GM21528 (cell line): ENCODE measurements at regions not wholly inside any gene's neighbourhood (a gene's known extent, or its start where the extent isn't known, plus 50 kb on each side); places are given as distances from the start of the nearest gene placed in this dataset.
"Not testable (repeated sequence)": the region's sequence is repeated elsewhere in the genome, so short reads cannot be mapped to it uniquely, and the experiment has no call there.

Experiments
- ATAC-seq: cut with Tn5 transposase; IDR thresholded peaks from one replicate; pipeline ENCODE4 v1.9.1; 2021; ENCODE audit warnings: mild to moderate bottlenecking, moderate library complexity; ENCODE audit not compliant: unreplicated experiment, low FRiP score

DNA sequence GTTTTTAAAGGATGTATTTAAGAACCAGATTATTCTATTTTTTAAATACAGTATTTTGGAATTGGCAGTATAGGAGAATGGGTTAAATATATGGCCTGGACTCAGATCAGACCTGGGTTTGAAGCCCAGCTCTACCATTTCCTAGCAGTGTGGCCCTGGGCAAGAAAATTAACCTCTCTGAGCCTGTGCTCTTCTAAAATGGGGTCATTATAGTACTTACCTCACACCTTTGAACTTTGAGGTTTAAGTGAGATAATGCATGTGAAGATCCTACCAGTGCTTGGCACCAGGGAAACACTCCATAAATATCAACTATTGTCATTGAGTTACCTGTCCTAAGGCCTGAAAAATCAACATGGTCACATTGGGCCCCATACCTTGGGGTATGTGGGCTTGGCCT lies 93.4 kb upstream of the WSB1 start:
- no peak for ATAC-seq

DNA sequence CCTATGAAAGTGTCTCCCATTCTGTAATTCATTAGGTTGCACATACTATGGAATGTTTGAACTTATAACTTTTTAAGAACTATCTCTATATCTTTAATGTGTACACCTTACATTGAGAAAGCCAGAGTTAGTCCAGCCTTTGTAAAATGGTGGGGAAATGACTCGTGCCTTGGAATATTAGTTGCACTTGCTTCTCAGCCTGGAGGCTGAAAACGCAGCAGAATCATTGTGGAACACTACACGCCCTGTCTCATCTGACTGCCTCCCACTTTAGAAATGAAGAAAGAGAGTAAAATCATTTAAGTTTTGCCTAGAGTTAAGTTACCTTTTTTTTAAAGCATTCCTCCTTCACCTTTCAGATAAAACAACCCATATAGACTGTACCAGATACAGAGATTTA lies 90.7 kb upstream of the WSB1 start:
- ATAC-seq = no peak

DNA sequence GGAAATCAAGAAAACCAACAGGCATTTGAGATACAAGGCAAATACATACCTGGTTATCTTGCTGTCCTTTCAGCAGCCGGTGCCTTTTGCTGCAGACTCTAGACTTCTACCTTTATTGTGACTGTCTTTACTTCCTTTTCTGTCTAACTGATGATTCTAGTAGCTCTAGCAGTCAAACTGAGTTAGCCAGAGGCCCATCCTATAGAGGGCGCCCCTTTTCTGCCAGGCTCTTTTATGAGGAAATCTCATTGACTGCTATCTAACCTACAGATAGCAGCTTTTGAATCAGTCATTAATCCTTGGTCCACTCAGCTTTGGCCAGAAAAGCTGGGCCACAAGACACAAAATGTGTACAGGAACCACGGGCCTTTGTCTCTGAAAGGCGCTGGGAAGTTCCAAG lies 87.5 kb upstream of the WSB1 start:
- no peak for ATAC-seq

DNA sequence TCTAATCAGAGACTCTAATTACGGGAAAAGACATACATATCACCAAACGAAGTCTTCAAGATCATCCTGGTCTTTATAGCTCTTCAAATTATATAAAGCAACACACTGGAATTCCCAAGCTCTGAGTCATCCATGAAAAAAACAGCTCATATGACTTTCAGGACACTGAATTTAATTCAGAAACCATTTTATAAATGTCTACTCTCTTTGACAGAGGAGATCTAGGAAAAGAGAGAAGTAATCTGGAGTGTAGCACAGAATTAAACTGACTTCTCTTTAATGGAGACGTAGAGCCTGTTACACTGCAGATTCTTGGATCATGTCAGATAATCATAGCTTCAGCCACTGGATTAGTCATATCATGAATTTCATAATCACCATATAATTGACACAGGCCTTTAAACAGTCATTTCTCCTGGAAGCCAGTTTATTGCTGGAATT lies 86.8 kb upstream of the WSB1 start:
- ATAC-seq = no peak

DNA sequence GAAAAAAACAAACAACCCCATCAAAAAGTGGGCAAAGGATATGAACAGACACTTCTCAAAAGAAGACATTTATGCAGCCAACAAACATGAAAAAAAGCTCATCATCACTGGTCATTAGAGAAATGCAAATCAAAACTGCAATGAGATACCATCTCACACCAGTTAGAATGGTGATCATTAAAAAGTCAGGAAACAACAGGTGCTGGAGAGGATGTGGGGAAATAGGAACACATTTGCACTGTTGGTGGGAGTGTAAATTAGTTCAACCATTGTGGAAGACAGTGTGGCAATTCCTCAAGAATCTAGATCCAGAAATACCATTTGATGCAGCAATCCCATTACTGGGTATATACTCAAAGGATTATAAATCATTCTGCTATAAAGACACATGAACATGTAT lies 85.5 kb upstream of the WSB1 start:
- ATAC-seq = not testable (repeated sequence)

DNA sequence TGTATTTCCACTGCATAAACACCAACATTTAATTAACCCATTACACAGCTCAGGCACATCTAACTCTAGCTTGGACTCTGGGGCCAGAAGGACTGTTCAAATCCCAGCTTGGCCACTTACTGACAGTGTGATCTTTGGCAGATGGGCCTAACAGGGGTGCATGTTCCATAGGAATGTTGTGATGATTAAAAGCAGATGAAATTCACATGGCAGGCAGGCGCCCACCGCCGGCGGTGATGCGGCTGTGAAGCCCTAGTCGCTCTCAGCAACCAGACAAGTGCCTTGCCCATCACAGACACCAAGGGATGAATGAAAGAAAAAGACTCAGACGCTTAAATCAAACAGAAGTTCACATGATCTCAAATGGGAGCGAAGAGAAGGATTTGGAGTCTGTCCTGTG lies 84.6 kb upstream of the WSB1 start:
- ATAC-seq = no peak

DNA sequence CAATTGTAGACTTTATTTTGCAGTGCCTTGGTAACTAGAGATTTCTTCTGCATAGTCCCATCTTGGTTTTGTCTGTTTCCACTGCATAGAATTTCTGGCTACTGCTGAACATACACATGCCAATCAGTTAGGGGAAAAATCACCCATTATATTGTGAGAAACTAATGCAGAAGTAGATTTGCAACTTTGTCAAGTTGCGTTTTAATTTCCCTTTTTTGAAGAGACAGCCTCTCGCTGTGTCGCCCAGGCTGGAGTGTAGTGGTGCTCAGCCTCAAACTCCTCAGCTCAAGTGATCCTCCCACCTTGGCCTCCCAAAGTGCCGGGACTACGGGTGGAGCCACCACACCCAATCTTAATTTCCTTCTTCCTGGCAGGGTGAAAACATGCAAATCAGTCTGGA lies 83.1 kb upstream of the WSB1 start:
- not testable (repeated sequence) for ATAC-seq

DNA sequence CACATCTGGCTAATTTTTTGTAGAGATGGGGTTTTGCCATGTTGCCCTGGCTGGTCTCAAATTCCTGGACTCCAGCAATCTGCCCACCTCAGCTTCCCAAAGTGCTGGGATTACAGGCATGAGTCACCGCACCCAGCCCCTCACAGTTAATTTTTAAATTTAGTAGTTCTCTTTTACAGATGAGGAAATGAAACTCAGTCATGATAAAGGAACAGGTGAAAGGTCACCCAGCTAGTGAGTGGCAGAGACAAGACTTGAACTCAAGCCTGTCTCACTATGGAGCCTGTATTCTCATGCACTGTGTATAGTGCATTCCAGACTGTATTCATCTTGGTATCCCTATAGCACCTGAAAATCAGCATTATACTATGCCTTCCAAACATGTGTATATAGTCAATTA lies 77.1 kb upstream of the WSB1 start:
- no peak for ATAC-seq

DNA sequence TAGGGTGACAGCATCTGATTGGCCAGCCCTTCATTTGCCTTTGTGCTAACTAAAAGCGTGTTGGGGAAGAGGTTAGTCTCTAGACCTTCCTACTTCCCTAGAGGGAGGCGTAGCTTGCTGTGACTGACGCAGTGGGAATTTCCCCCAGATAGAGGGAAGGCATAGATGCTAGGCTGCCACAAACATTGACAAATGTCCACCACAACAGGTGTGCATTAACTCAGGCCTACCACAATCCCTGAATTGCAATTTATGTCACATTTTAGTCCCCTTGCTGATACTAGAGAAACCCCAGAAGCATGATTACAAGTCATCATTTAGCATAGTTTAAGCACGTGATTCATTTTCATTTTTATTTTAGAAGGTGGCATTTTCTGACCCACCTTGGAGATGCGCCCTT lies 76.3 kb upstream of the WSB1 start:
- ATAC-seq = peak; percentile 76

DNA sequence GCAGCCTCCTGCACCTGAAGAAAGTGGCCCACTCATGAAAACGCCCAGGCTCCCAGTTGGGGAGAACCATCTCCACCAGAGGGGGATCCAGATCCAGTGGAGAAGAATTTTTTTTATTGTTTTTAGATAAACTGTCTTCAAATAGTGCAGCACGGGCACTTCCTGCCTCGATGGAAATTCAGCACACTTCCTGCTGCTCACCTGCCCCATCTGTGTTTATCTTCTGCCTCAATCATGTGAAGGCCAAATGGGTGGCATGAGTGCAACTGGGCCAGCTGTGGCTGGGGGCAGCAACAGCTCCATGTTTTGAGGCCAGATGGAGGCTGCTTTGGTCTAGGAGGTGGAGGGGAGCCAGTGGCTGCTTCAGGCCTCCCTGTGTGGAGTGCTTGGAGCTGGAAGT lies 75.9 kb upstream of the WSB1 start:
- ATAC-seq = peak; percentile 1

DNA sequence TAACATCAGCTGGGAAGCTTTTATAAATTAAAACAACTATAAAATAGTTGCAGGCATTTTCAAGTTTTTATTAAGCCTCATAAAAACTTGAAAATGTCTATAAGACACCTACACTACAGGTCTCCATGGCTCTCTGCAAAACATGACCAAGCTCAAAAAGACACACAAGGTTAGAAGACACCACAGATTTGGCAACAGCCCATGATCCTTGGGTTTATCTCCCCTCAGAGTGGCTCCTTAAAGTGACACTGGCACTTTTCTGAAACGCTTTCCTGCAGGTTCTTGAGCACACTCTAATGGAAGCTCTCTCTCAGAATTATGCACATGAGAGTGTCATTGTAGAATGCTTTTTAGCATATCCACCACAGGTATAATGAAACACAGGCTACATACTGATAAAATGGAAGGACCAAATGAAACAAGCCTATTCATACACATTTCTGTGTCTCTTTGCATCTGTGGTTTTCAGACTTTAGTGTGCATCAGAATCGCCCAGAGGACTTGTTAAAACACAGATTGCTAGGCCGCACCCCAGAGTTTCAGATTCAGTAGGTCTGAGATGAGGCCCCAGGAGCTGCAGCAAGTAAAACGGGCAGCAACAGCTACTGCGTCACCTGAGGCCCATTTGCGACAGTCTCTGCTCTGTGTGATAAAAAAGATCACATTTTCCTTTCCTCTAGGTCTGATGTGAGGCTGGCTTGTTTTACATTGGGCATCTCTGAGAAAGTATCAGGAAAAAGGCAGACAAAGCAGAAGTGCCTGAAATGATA lies 75.0 kb upstream of the WSB1 start:
- ATAC-seq = peak; percentile 63

DNA sequence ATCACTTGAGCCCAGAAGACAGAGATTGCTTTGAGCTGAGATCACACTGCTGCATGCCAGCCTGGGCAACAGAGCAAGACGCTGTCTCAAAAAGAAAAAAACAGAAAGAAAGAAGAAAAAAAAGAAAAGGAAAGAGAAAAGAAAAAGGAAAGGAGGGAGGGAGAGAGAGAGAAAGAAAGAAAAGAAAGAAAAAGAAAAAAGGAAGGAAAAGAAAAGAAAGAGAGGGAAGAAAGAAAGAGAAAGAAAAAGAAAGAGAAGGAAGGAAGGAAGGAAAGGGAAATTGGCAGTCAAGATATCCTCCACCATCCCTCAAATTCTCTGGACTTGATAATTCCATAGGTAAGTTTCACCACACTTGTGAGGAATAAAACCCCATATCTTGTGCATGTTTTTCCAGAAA lies 71.4 kb upstream of the WSB1 start:
- no peak for ATAC-seq

DNA sequence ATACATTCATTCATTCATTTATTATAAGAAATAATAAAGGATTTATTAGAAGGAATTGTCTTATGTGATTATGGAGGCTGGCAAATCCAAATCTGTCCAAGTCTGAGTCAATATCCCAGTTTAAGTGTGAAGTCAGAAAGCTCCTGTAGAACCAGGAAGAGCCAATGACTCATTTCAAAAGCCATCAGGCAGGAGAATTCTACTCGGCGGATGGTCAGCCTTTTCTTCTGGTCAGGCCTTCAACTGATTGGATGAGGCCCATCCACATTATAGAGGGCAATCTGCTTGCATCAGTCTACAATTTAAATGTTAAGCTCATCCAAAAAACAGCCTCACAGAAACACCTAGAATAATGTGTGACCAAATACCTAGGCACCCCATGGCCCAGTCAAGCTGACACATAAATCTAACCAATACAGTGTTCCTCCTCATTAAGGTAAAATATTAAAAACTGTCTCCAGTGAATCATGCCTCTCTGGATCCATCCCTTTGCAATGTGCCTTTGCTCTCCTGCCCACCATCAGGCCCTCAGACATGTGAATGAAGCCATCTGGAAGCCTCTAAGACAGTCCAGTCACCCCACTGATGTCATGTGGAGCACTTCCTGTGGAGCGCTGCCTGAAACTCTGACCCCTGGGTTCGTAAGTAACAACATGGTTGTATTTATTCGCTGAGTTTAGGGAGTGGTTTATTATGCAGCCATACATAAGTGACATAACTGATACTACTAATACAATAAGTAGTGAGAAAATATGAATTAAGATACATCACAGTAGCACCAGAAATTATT lies 69.2 kb upstream of the WSB1 start:
- no peak for ATAC-seq

DNA sequence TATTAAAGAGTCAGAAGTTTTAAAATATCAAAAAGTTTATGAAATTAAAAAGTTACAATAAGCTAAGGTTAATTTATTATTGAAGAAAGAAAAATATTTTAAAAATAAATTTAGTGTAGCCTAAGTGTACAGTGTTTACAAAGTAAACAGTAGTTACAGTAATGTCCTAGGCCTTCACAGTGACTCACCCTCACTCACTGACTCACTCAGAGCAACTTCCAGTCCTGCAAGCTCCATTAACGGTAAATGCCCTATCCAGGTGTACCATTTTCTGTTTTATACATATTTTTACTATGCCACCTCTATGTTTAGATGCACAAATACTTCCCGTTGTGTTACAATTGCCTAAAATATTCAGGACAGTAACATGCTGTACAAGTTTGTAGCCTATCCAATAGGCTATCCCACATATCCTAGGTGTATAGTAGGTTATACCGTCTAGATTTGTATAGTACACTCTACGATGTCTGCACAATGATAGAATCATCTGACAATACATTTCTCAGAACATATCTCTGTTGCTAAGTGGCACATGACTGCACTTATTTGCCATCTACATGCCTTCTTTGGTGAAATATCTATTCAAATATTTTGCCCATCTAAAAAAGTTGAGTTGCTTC lies 67.2 kb upstream of the WSB1 start:
- no peak for ATAC-seq

DNA sequence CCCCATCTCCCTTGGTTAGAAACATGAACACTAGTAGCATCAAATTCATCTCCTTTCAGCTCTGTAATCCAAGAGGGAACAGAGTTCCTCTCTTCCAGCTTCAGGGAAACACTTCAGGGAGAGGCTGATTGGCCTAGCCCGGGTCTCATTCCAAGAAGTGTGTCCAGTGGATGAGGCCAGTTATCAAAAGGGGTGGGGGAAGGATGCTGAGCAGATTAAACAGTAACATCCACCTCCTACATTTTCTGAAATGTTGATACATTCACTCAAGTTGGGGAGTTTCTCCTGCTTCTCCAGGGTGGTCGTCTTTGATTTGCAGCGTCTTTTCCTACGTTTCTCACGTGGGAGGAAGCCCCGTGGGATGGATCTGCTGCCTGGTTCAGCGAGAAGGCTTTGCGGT lies 62.9 kb upstream of the WSB1 start:
- no peak for ATAC-seq

DNA sequence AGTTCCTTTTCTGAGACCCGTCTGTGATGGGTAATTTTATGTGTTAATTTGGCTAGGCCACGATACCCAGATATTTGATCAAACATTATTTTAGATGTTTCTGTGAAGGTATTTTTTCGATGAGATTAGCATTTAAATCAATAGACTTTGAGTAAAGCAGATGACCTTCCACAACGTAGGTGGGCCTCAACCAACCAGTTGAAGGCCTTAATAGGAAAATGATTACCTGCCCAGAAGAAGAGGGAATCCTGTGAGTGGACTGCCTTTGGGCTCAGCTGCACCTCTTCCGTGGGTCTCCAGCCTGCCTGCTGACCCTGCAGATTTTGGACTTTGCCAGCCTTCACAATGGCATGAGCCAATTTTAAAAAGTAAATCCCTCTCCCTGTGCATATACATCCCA lies 61.6 kb upstream of the WSB1 start:
- no peak for ATAC-seq

DNA sequence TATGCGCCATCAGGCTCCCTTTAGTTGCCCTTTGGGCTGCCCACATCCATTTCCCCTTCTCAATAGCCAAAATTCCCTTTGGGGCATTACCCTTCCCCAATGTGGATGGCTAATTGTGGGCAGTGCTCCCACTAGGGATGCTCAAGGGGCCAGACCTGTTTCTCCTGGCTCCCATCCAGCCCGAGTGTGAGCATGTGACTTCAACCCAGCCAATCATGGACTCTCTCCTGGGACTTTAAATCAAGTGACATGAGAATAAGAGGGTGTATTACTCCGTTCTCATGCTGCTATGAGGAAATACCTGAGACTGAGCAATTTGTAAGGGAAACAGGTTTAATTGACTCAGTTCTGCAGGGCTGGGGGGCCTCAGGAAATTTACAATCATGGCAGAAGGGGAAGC lies 60.9 kb upstream of the WSB1 start:
- no peak for ATAC-seq

DNA sequence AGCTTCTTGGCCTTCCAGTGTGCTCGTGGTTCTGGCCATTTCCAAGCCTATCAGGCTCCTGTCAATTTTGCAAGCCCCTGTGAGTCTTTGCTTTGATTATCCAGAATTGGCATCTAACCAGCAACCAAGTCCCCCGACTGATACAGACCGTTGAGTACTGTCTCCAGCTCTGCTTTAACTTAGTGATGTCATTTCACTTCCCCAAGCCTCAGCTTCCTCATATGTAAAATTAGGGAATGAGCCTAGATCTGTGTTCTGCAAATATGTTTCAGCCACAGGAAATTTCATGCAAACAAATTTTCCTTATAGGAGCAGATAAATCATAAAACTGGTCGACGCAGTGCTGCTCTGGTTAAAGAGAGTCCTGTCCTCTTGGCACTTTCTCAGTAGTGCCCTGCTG lies 60.1 kb upstream of the WSB1 start:
- ATAC-seq = no peak

DNA sequence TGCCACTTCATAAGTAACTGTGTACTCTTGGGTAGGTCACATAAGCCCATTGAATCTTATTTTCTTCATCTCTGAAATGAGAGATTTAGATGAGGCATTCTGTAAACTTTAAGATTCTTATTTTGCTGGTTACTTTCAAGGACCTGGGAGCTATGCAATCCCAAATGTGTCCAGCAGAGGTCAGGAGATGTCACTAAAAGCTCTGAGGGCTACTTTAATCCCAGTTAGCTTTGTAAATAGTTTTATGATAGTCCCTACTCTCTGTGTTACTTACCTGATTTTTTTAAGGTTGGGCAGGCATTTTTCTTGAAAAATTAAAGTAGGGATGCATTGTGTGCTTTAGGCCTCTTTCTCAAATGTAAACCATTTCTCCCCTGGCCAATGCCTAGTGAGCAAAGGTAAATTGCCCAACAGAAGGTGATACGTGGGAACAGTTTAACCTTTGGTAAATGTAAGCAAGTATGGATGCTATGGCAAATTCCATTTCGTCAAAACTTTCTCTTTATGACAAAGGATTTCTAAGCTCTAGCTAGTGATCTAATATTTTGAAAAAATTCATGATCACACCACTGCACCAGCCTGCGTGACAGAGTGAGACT lies 57.1 kb upstream of the WSB1 start:
- no peak for ATAC-seq

DNA sequence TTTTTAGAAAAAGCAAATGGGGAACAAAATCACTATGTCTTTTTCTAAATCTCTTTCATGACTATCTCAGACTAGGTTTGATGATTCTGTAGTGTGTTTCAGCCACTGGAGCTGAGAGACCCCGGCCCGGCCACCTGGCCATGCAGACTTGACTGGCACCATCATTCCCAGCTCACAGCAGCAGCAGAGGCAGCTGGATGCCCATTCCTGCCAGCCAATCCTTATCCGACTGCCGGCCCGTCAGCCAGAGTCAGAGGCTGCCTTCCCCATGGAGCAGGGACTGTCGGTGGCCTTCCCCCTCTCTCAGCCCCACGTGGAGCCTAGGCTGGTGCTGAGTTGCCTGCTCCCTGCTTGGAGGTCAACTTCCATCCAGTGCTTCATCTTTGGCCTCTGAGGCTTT lies 56.0 kb upstream of the WSB1 start:
- ATAC-seq = no peak

DNA sequence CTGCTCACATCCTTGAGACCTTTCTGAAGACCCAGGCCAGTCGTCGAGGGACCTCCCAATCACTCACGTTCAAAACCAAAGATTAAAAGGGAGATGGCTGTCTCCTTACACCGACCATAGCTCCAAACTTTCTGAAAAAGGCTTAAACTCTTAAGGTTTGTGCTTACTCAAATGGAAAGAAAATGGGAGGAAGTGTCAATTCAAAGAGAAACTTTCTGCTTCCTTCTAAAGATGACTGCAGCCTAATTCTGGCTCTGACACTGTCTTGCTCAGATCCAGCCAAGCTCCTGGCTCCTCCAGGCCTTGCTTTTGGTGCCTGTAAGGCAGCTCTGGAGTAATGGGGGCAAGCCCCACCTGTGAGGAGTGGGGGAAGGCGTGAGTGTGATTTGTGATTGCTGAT lies 54.9 kb upstream of the WSB1 start:
- ATAC-seq = no peak
